Endothelial cell of umbilical vein (primary cell): ENCODE measurements at regions not wholly inside any gene's neighbourhood (a gene's known extent, or its start where the extent isn't known, plus 50 kb on each side); places are given as distances from the start of the nearest gene placed in this dataset.

Experiments used
- CTCF ChIP-seq, 2 donors: IDR thresholded peaks; 1 replicate in 1 of 2; 2 replicates in 1 of 2; pipeline ENCODE4 v1.5.1; 2011; ENCODE audit warnings: low read length in 2 of 2, mild to moderate bottlenecking in 2 of 2, moderate library complexity in 2 of 2, control low read depth in 1 of 2, inconsistent platforms in 1 of 2, low read depth in 1 of 2; ENCODE audit not compliant: insufficient read depth in 1 of 2; ENCODE audit errors: extremely low read depth in 1 of 2
- EZH2 ChIP-seq: IDR thresholded peaks from 2 replicates; pipeline ENCODE4 v1.6.1; 2012; ENCODE audit warnings: borderline replicate concordance, low read depth, mild to moderate bottlenecking, moderate library complexity, low read length, inconsistent platforms; ENCODE audit not compliant: severe bottlenecking
- FOS ChIP-seq: IDR thresholded peaks from 2 replicates; pipeline ENCODE4 v1.6.1; 2011; ENCODE audit warnings: mild to moderate bottlenecking, low read length, moderate library complexity, borderline replicate concordance; ENCODE audit not compliant: insufficient read depth
- GATA2 ChIP-seq: IDR thresholded peaks from 2 replicates; pipeline ENCODE4 v1.7.0; 2011; ENCODE audit warnings: low read depth, mild to moderate bottlenecking, moderate library complexity, mixed read lengths, low read length; ENCODE audit not compliant: insufficient read length, insufficient read depth
- JUN ChIP-seq: IDR thresholded peaks from 2 replicates; pipeline ENCODE4 v1.6.1; 2011; ENCODE audit warnings: borderline replicate concordance, low read depth; ENCODE audit not compliant: insufficient read length, insufficient read depth
- MYC ChIP-seq: IDR thresholded peaks from one replicate; pipeline ENCODE4 v1.6.1; 2011; ENCODE audit warnings: mild to moderate bottlenecking, low read depth, low read length
- POLR2A ChIP-seq: IDR thresholded peaks from 2 replicates; pipeline ENCODE4 v1.6.1; 2012; ENCODE audit warnings: low read depth, mild to moderate bottlenecking, control low read depth, low read length
- POLR2AphosphoS5 ChIP-seq: IDR thresholded peaks from 2 replicates; pipeline ENCODE4 v1.6.1; 2012; ENCODE audit warnings: low read depth, mild to moderate bottlenecking, control low read depth, low read length, moderate library complexity; ENCODE audit not compliant: insufficient read depth
- TF ChIP-seq, protein P1 (sequence below): IDR thresholded peaks from 2 replicates; pipeline ENCODE4 v1.6.1; 2011; ENCODE audit not compliant: insufficient read depth, insufficient read length

DNA sequence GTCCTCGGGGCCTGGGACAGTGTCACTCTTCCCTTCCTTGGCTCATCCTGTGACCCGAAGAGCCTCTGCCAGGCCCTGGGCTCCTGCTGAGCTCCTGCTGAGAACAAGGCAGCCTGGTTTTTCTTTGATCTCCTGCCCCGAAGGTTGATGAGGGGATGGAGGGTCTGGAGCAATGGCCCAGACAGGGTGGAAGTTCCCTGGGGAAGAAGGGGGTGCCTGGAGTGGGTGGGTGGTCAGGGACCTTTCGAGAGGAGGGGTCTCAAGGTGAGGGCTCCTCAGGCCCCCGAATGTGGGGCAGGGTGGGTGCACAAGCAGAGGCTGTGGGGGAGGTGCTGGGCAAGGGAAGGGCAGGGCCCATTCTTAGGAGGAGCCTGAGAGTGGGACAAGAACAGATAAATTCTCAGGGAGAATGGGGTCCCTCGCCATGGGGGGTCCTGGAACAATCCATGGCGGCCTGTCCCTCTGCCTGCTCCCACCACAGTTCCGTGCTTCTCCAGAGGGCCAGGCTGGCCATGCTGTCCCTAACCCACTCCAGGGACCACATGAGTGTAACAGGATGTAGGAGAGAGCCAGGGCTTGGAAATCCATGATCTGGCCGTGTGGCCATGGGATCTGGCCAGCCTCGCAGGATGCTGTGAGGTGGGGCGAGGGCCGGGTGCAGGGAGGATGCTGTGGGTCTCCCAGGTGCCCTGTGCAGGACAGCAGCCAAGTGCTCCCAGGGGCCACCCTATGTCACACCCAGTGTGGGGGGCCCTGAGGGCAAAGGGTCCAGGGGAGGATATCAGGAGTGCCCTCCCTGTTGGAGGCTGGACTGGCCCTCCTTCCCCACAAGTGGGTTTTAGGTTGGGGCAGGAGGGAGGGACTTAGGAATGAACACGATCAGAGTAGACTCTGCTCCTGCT, 128.5 kb upstream of the LPCAT1 start:
- TF ChIP-seq FOS: no peak
- no peak for TF ChIP-seq CTCF (IDR thresholded peaks at IDR 0.05; ENCODE audit: extremely low read depth in 1 of 2, insufficient read depth in 1 of 2, low read depth in 1 of 2, low read length in 2 of 2)
- TF ChIP-seq POLR2AphosphoS5: no peak
- no peak for TF ChIP-seq EZH2
- TF ChIP-seq POLR2A: no peak
- TF ChIP-seq, protein P1, sequence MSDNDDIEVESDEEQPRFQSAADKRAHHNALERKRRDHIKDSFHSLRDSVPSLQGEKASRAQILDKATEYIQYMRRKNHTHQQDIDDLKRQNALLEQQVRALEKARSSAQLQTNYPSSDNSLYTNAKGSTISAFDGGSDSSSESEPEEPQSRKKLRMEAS: no peak
- TF ChIP-seq JUN: no peak
- no peak for TF ChIP-seq MYC
- TF ChIP-seq GATA2: no peak
